ENCODE measurements at regions not wholly inside any gene's neighbourhood (a gene's known extent, or its start where the extent isn't known, plus 50 kb on each side); places are given as distances from the start of the nearest gene placed in this dataset.

DNA sequence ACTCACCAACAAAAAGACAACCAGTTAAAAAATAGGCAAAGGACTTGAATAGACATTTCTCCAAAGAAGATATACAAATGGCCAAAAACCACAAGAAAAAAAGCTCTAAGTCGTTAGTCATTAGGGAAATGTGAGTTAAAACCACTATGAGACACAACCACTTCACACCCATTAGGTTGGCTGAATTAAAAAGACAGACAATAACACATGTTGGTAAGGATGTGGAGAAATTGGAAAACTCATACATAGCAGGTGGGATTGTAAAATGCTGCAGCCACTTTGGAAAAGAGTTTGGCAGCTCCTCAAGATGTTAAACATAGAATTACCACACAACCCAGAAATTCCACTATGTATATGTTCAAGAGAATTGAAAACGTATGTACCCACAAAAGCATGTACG, 117.6 kb upstream of the SPATS2L start:
- no peaks in the 10 kb centered on the region for H3K4me1 ChIP-seq
- H3K27ac ChIP-seq = no peak overlapping the region
- no peaks in the 10 kb centered on the region for H3K27me3 ChIP-seq
- DNase-seq = no peak
- H3K9me3 ChIP-seq = no peaks in the 10 kb centered on the region
- H3K4me3 ChIP-seq = no peak overlapping the region
- H3K36me3 ChIP-seq = no peaks in the 10 kb centered on the region
- intact Hi-C loops (cut with DNase I; ENCODE audit: low total_unique reads) = no loop called here
- TF ChIP-seq, protein P1, sequence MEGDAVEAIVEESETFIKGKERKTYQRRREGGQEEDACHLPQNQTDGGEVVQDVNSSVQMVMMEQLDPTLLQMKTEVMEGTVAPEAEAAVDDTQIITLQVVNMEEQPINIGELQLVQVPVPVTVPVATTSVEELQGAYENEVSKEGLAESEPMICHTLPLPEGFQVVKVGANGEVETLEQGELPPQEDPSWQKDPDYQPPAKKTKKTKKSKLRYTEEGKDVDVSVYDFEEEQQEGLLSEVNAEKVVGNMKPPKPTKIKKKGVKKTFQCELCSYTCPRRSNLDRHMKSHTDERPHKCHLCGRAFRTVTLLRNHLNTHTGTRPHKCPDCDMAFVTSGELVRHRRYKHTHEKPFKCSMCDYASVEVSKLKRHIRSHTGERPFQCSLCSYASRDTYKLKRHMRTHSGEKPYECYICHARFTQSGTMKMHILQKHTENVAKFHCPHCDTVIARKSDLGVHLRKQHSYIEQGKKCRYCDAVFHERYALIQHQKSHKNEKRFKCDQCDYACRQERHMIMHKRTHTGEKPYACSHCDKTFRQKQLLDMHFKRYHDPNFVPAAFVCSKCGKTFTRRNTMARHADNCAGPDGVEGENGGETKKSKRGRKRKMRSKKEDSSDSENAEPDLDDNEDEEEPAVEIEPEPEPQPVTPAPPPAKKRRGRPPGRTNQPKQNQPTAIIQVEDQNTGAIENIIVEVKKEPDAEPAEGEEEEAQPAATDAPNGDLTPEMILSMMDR (IDR thresholded peaks at IDR 0.05) = no peak

- intact Hi-C loops (cut with DNase I; ENCODE audit: low total_unique reads) = no loop called here
- H3K27ac ChIP-seq = no peak overlapping the region
- H3K4me3 ChIP-seq = no peak overlapping the region
- H3K9me3 ChIP-seq = no peaks in the 10 kb centered on the region
- no peaks in the 10 kb centered on the region for H3K36me3 ChIP-seq
- H3K27me3 ChIP-seq = no peaks in the 10 kb centered on the region
- TF ChIP-seq, protein P1 (IDR thresholded peaks at IDR 0.05) = no peak
- no peak for DNase-seq
- H3K4me1 ChIP-seq = no peaks in the 10 kb centered on the region
Observed at GRCh38 chr2:200189964-200190363, 116.5 kb upstream of the SPATS2L start.

GRCh38 chr2:200193331-200193730, 113.2 kb upstream of the SPATS2L start:
- no peaks in the 10 kb centered on the region for H3K27me3 ChIP-seq
- no peak for DNase-seq
- no peak overlapping the region for H3K4me3 ChIP-seq
- TF ChIP-seq, protein P1 (IDR thresholded peaks at IDR 0.05) = no peak
- H3K36me3 ChIP-seq = no peaks in the 10 kb centered on the region
- no peaks in the 10 kb centered on the region for H3K4me1 ChIP-seq
- intact Hi-C loops (cut with DNase I; ENCODE audit: low total_unique reads) = no loop called here
- no peaks in the 10 kb centered on the region for H3K9me3 ChIP-seq
- H3K27ac ChIP-seq = no peak overlapping the region

DNA sequence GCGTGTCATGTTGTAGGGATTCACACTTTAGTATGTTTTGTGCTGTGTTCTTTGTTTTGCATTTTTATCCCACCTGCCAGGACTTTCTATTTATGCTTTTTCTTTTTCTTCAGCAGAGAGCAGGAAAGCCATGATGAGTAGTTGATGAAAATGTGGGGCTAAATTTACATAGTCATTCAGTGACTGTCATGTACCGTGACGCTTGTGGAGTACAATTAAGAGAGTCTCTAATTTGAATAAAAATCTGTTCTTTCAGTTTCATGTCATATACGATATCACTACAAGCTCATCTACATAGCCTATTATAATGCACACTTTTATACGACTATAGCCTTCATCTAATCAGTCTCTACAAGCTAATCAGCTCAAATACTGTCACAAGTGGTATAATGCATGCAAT, 112.7 kb upstream of the SPATS2L start:
- Histone ChIP-seq H3K27ac (no peak overlapping the region), H3K27me3 (no peaks in the 10 kb centered on the region), H3K4me1 (no peaks in the 10 kb centered on the region), H3K4me3 (no peak overlapping the region), H3K9me3 (no peaks in the 10 kb centered on the region), H3K36me3 (no peaks in the 10 kb centered on the region)
- no peak for DNase-seq
- intact Hi-C loops (cut with DNase I; ENCODE audit: low total_unique reads) = no loop called here
- TF ChIP-seq, protein P1 (IDR thresholded peaks at IDR 0.05) = no peak

- DNase-seq = no peak
- TF ChIP-seq, protein P1 (IDR thresholded peaks at IDR 0.05) = no peak
- Histone ChIP-seq H3K4me1 (no peaks in the 10 kb centered on the region), H3K27me3 (no peaks in the 10 kb centered on the region), H3K27ac (no peak overlapping the region), H3K36me3 (no peaks in the 10 kb centered on the region), H3K4me3 (no peak overlapping the region), H3K9me3 (no peaks in the 10 kb centered on the region)
- intact Hi-C loops (cut with DNase I; ENCODE audit: low total_unique reads) = no loop called here
Observed at GRCh38 chr2:200194746-200195145, 111.7 kb upstream of the SPATS2L start.

- H3K9me3 ChIP-seq = no peaks in the 10 kb centered on the region
- no peaks in the 10 kb centered on the region for H3K4me1 ChIP-seq
- no peaks in the 10 kb centered on the region for H3K27me3 ChIP-seq
- H3K36me3 ChIP-seq = no peaks in the 10 kb centered on the region
- TF ChIP-seq, protein P1 (IDR thresholded peaks at IDR 0.05) = no peak
- no peak overlapping the region for H3K27ac ChIP-seq
- intact Hi-C loops (cut with DNase I; ENCODE audit: low total_unique reads) = no loop called here
- no peak overlapping the region for H3K4me3 ChIP-seq
- DNase-seq = no peak
Observed at GRCh38 chr2:200199005-200199404, 107.5 kb upstream of the SPATS2L start.

All from tibial artery (tissue), 4 donors.